ENCODE measurements at regions not wholly inside any gene's neighbourhood (a gene's known extent, or its start where the extent isn't known, plus 50 kb on each side); places are given as distances from the start of the nearest gene placed in this dataset.
"Not testable (repeated sequence)": the region's sequence is repeated elsewhere in the genome, so short reads cannot be mapped to it uniquely, and the experiment has no call there.

- FAIRE-seq, result no peak
- Histone ChIP-seq H3K9ac (ENCODE audit: insufficient read depth, low read depth, low read length) (no peak overlapping the region), H3K27ac (ENCODE audit: extremely low read length, insufficient read depth, low read length) (no peak overlapping the region), H3K9me3 (ENCODE audit: low read length) (no peaks in the 10 kb centered on the region), H2AFZ (ENCODE audit: low read length) (no peak overlapping the region), H3K36me3 (replicated peaks in 1 of 2; ENCODE audit: control insufficient read depth in 1 of 2, insufficient read depth in 2 of 2, low read length in 2 of 2) (no peaks in the 10 kb centered on the region), H4K20me1 (ENCODE audit: insufficient read depth, low read length) (no peaks in the 10 kb centered on the region), H3K27me3 (ENCODE audit: control insufficient read depth in 1 of 2, insufficient read depth in 2 of 2, low read length in 2 of 2) (peaks cover 2 to 11% of the 10 kb centered on the region in 2 experiments; a peak in 3 of 5 replicates), H3K79me2 (ENCODE audit: insufficient read depth, low read length) (no peaks in the 10 kb centered on the region), H3K4me2 (ENCODE audit: low read depth, low read length) (no peak overlapping the region), H3K4me1 (ENCODE audit: insufficient read depth, low read length) (no peaks in the 10 kb centered on the region), H3K4me3 (replicated peaks in 1 of 3; ENCODE audit: insufficient read depth in 1 of 3, low read depth in 2 of 3, low read length in 3 of 3) (no peak overlapping the region)
- WGBS (ENCODE audit: low lambda C conversion rate), result 57% methylated on average over 5 of the region's 5 CpGs
- ChIA-PET CTCF (ENCODE audit: low intra/inter-chr PET ratio, low total read pairs) (no interaction called here), POLR2A (no interaction called here)
- TF ChIP-seq SOX6 (IDR thresholded peaks at IDR 0.05) (no peak), SOX6 (CRISPR knock-in tag; IDR thresholded peaks at IDR 0.05) (no peak), ZNF879 (CRISPR knock-in tag; IDR thresholded peaks at IDR 0.05) (no peak), ZNF710 (CRISPR knock-in tag; IDR thresholded peaks at IDR 0.05; ENCODE audit: borderline replicate concordance) (no peak), CEBPB (IDR thresholded peaks at IDR 0.05; ENCODE audit: borderline replicate concordance, low read depth, low read length) (no peak), ZBTB39 (CRISPR knock-in tag; IDR thresholded peaks at IDR 0.05) (no peak), ZNF17 (CRISPR knock-in tag; IDR thresholded peaks at IDR 0.05) (no peak), HIC2 (CRISPR knock-in tag; IDR thresholded peaks at IDR 0.05; ENCODE audit: low read depth) (no peak), SMYD3 (CRISPR knock-in tag; IDR thresholded peaks at IDR 0.05) (no peak), ZC3H13 (CRISPR knock-in tag; IDR thresholded peaks at IDR 0.05) (no peak), ZSCAN22 (CRISPR knock-in tag; IDR thresholded peaks at IDR 0.05) (no peak), AHR (CRISPR knock-in tag; IDR thresholded peaks at IDR 0.05) (no peak)
- in situ Hi-C loops (cut with HindIII; ENCODE audit: extremely low pct_ligation_motif_present, low pct_unique_long_range_greater_than_20kb) (no loop called here), intact Hi-C loops (cut with micrococcal nuclease; ENCODE audit: unreplicated experiment) (no loop called here)
- no peak for DNase-seq (ENCODE audit: low spot score)
- BruUV-seq (replicated peaks), result no TSS peak
- ATAC-seq, result no peak
Measured at GRCh38 chr13:97890573-97890972, 62.9 kb upstream of the IPO5 start.

- H3K9me3 ChIP-seq (ENCODE audit: low read length); H3K4me2 ChIP-seq (ENCODE audit: low read depth, low read length); H3K36me3 ChIP-seq (replicated peaks in 1 of 2; ENCODE audit: control insufficient read depth in 1 of 2, insufficient read depth in 2 of 2, low read length in 2 of 2); intact Hi-C loops (cut with micrococcal nuclease; ENCODE audit: unreplicated experiment); H3K9ac ChIP-seq (ENCODE audit: insufficient read depth, low read depth, low read length); FAIRE-seq; CTCF ChIA-PET (ENCODE audit: low intra/inter-chr PET ratio, low total read pairs); DNase-seq (ENCODE audit: low spot score); H3K4me3 ChIP-seq (replicated peaks in 1 of 3; ENCODE audit: insufficient read depth in 1 of 3, low read depth in 2 of 3, low read length in 3 of 3); H3K27ac ChIP-seq (ENCODE audit: extremely low read length, insufficient read depth, low read length); ATAC-seq; H2AFZ ChIP-seq (ENCODE audit: low read length); H3K79me2 ChIP-seq (ENCODE audit: insufficient read depth, low read length); H3K4me1 ChIP-seq (ENCODE audit: insufficient read depth, low read length); in situ Hi-C loops (cut with HindIII; ENCODE audit: extremely low pct_ligation_motif_present, low pct_unique_long_range_greater_than_20kb); POLR2A ChIA-PET; BruUV-seq (replicated peaks); H4K20me1 ChIP-seq (ENCODE audit: insufficient read depth, low read length): not testable (repeated sequence)
- H3K27me3 ChIP-seq (ENCODE audit: control insufficient read depth in 1 of 2, insufficient read depth in 2 of 2, low read length in 2 of 2), result peaks cover 2 to 11% of the 10 kb centered on the region in 2 experiments; a peak in 2 of 5 replicates
- 44% methylated on average over 8 of the region's 8 CpGs for WGBS (ENCODE audit: low lambda C conversion rate)
Measured at GRCh38 chr13:97891964-97892363, 61.5 kb upstream of the IPO5 start.
